HG03045 (cell line): ENCODE measurements at regions not wholly inside any gene's neighbourhood (a gene's known extent, or its start where the extent isn't known, plus 50 kb on each side); places are given as distances from the start of the nearest gene placed in this dataset.
"Not testable (repeated sequence)": the region's sequence is repeated elsewhere in the genome, so short reads cannot be mapped to it uniquely, and the experiment has no call there.

Source experiments
- ATAC-seq: cut with Tn5 transposase; IDR thresholded peaks from one replicate; pipeline ENCODE4 v1.9.1; 2021; ENCODE audit warnings: mild to moderate bottlenecking, moderate library complexity; ENCODE audit not compliant: unreplicated experiment

GRCh38 chr14:21817010-21817409 is 143.4 kb upstream of the OR4E1 start:
- ATAC-seq: not testable (repeated sequence)

- no peak for ATAC-seq
Observed at GRCh38 chr14:21807975-21808374, 134.4 kb upstream of the OR4E1 start.

GRCh38 chr14:21804981-21805380 is 131.4 kb upstream of the OR4E1 start:
- ATAC-seq: no peak

- no peak for ATAC-seq
Observed at GRCh38 chr14:21802441-21802840, 128.8 kb upstream of the OR4E1 start.

- ATAC-seq: no peak
Observed at GRCh38 chr14:21796916-21797315, 123.3 kb upstream of the OR4E1 start.

- ATAC-seq: no peak
Observed at GRCh38 chr14:21795456-21795855, 121.8 kb upstream of the OR4E1 start.

- no peak for ATAC-seq
Observed at GRCh38 chr14:21791749-21792148, 118.1 kb upstream of the OR4E1 start.

GRCh38 chr14:21788687-21789086 is 115.1 kb upstream of the OR4E1 start:
- not testable (repeated sequence) for ATAC-seq

GRCh38 chr14:21787242-21787641 is 113.6 kb upstream of the OR4E1 start:
- not testable (repeated sequence) for ATAC-seq

- ATAC-seq: no peak
Observed at GRCh38 chr14:21781543-21781942, 107.9 kb upstream of the OR4E1 start.

- ATAC-seq: no peak
Observed at GRCh38 chr14:21780429-21781084, 106.9 kb upstream of the OR4E1 start.

- ATAC-seq: no peak
Observed at GRCh38 chr14:21771671-21772070, 98.1 kb upstream of the OR4E1 start.

- ATAC-seq: no peak
Observed at GRCh38 chr14:21768875-21769257, 95.2 kb upstream of the OR4E1 start.

- no peak for ATAC-seq
Observed at GRCh38 chr14:21768116-21768874, 94.7 kb upstream of the OR4E1 start.

GRCh38 chr14:21760360-21760759 is 86.7 kb upstream of the OR4E1 start:
- ATAC-seq: not testable (repeated sequence)

- ATAC-seq: no peak
Observed at GRCh38 chr14:21749306-21749868, 75.8 kb upstream of the OR4E1 start.

GRCh38 chr14:21748869-21749303 is 75.3 kb upstream of the OR4E1 start:
- ATAC-seq: no peak

- no peak for ATAC-seq
Observed at GRCh38 chr14:21735639-21736307, 62.2 kb upstream of the OR4E1 start.

- no peak for ATAC-seq
Observed at GRCh38 chr14:21735200-21735599, 61.6 kb upstream of the OR4E1 start.

- no peak for ATAC-seq
Observed at GRCh38 chr14:21734457-21735074, 60.9 kb upstream of the OR4E1 start.

- ATAC-seq: no peak
Observed at GRCh38 chr14:21729703-21730233, 56.1 kb upstream of the OR4E1 start.
